ENCODE measurements at regions not wholly inside any gene's neighbourhood (a gene's known extent, or its start where the extent isn't known, plus 50 kb on each side); places are given as distances from the start of the nearest gene placed in this dataset.

DNA sequence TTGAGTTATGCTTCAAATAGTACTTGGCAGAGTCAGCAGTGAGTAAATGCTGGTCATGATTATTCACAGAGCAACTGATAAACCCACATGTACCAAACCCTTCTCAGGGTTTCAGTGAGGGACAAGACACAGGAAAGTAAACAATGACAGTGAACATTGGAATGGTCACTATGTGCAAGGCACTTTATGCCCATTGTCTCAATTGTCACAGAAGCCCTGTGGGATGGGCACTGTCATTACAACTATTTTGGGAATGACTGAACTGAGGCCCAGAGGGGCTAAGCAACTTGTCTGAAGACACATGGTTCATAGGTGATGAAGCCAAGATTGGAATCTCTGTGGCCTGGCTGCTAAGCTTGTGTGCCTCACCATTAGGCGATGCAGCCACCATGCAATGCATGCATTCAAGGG lies 238.5 kb downstream of the RBM19 start:
- Histone ChIP-seq H3K9me3 (no peaks in the 10 kb centered on the region), H3K4me1 (no peaks in the 10 kb centered on the region), H3K36me3 (no peaks in the 10 kb centered on the region), H3K4me3 (no peak overlapping the region), H3K27ac (no peak overlapping the region), H3K27me3 (peaks cover 0 to 87% (median 0%) of the 10 kb centered on the region in 4 donors)
- no CpG with 5 or more reads among the region's 1 CpG for WGBS, 2 donors
- intact Hi-C loops (cut with DNase I) = no loop called here
- DNase-seq = no peak
- TF ChIP-seq, protein P1, sequence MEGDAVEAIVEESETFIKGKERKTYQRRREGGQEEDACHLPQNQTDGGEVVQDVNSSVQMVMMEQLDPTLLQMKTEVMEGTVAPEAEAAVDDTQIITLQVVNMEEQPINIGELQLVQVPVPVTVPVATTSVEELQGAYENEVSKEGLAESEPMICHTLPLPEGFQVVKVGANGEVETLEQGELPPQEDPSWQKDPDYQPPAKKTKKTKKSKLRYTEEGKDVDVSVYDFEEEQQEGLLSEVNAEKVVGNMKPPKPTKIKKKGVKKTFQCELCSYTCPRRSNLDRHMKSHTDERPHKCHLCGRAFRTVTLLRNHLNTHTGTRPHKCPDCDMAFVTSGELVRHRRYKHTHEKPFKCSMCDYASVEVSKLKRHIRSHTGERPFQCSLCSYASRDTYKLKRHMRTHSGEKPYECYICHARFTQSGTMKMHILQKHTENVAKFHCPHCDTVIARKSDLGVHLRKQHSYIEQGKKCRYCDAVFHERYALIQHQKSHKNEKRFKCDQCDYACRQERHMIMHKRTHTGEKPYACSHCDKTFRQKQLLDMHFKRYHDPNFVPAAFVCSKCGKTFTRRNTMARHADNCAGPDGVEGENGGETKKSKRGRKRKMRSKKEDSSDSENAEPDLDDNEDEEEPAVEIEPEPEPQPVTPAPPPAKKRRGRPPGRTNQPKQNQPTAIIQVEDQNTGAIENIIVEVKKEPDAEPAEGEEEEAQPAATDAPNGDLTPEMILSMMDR (IDR thresholded peaks at IDR 0.05) = no peak

DNA sequence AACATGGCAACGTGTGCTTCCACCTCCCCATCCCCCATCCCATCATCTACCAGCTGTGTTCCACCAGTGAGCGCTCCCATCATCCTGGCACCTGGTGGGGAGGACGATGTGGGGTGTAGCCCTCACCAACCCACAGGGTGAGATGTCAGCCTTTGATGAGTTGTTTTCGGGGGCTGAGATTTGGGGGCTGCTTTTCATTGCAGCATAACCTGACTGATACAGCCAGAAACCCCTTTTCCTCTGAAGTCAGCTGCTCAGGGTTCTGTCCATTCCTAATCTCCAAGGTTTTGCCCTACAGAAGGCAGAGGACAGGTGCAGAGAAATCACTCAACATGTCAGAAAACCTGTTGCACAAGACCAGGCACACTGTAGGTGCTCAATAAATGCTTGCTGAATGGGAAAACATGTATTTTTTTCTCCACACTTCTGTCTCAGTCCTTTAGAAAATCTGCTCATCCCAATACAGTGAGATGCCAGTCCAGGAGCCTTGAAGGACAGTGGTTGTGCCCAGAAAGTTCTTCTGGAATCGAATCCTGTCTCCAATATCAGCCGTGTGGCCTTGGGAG lies 239.8 kb downstream of the RBM19 start:
- TF ChIP-seq, protein P1 (IDR thresholded peaks at IDR 0.05) = no peak
- no peak for TF ChIP-seq POLR2A (IDR thresholded peaks at IDR 0.05)
- no peak overlapping the region for H3K27ac ChIP-seq
- H3K36me3 ChIP-seq = no peaks in the 10 kb centered on the region
- DNase-seq = no peak
- no peaks in the 10 kb centered on the region for H3K9me3 ChIP-seq
- 59 to 91% methylated on average over 2 to 6 of the region's 6 CpGs for WGBS, 2 donors
- H3K4me1 ChIP-seq = no peaks in the 10 kb centered on the region
- no peak overlapping the region for H3K4me3 ChIP-seq
- intact Hi-C loops (cut with DNase I) = no loop called here
- H3K27me3 ChIP-seq = peaks cover 0 to 86% (median 0%) of the 10 kb centered on the region in 4 donors

DNA sequence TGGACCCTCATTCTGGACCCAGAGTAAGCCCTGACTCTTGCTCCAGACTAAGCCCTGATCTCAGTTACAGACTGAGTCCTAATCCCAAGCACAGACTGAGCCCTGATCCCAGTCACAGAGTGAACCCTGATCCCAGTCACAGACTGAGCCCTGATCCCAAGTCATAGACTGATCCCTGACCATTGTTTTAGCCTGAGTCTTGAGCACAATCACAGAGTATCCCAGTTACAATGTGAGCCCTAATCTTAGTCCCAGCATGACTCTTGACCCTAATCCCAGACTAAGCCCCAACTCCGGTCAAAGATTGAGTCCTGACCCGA lies 240.6 kb downstream of the RBM19 start:
- H3K27ac ChIP-seq = no peak overlapping the region
- H3K36me3 ChIP-seq = no peaks in the 10 kb centered on the region
- H3K9me3 ChIP-seq = no peaks in the 10 kb centered on the region
- 79 to 86% methylated on average over 2 of the region's 2 CpGs for WGBS, 2 donors
- DNase-seq = no peak
- no peaks in the 10 kb centered on the region for H3K4me1 ChIP-seq
- no peak overlapping the region for H3K4me3 ChIP-seq
- peaks cover 0 to 81% (median 0%) of the 10 kb centered on the region in 4 donors for H3K27me3 ChIP-seq
- intact Hi-C loops (cut with DNase I) = no loop called here
- no peak for TF ChIP-seq POLR2A (IDR thresholded peaks at IDR 0.05)
- TF ChIP-seq, protein P1 (IDR thresholded peaks at IDR 0.05) = no peak

DNA sequence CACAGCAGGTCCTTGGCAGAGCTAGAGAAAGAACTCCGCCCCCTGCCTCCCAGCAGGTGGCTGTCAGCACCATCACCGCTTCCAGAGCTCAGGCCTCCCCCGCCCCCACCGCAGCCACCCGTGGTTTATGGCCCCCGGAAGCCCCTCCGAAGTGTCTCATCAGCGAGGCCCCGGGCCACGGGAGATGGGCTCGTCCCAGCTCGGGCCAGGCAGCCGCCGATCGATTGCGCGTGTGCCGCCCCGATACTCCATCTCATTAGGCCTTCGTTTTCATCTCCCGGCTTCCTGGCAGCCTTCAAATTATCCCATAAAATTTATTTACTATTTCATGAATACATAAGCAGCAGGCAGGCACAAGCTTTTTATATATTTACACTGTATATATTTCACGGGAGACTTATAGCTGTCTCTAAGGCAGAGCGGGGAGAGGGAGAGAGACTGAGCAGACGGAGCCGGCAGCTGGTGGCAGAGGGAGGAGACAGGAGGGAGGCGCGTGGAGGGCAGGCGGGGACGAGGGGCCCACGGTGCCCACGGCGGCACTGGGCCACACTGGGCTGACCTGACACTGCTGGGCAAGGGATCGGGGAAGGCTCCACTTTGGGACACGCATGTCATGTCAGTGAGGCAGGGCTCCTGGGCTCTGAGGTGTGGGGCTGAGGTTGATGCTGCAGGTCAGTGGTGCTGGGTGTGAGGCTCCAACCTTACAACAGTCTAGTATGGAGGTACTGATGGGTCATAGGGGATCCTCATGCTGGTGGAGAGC lies 241.2 kb downstream of the RBM19 start:
- Histone ChIP-seq H3K27me3 (peaks cover 0 to 82% (median 0%) of the 10 kb centered on the region in 4 donors), H3K9me3 (no peaks in the 10 kb centered on the region), H3K4me1 (no peaks in the 10 kb centered on the region), H3K27ac (no peak overlapping the region), H3K4me3 (no peak overlapping the region), H3K36me3 (no peaks in the 10 kb centered on the region)
- intact Hi-C loops (cut with DNase I) = no loop called here
- no peak for DNase-seq
- TF ChIP-seq, protein P1 (IDR thresholded peaks at IDR 0.05) = no peak
- no peak for TF ChIP-seq POLR2A (IDR thresholded peaks at IDR 0.05)
- WGBS, 2 donors = 70 to 83% methylated on average over 17 to 32 of the region's 34 CpGs

DNA sequence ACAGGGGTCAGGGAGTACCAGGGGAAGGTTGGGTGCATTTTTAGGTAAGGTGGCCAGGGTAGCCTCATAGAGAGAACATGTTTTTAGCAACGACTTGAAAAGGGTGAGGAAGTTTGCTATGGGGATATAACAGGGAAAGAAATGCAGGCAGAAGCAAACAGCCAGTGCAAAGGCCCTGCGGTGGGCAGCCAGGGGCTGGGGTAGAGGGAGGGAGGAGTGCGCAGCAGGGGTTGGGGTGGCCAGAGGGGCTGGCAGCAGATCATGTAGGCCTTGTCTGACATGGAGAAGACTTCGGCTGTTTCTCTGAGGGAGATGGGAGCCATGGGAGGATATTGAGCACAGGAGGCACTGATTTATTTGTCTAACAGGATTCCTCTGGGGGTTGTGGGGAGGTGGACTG lies 242.5 kb downstream of the RBM19 start:
- no peak overlapping the region for H3K27ac ChIP-seq
- no peak for DNase-seq
- no peaks in the 10 kb centered on the region for H3K36me3 ChIP-seq
- intact Hi-C loops (cut with DNase I) = no loop called here
- H3K27me3 ChIP-seq = peaks cover 0 to 81% (median 0%) of the 10 kb centered on the region in 4 donors
- no peaks in the 10 kb centered on the region for H3K4me1 ChIP-seq
- no peak overlapping the region for H3K4me3 ChIP-seq
- no peaks in the 10 kb centered on the region for H3K9me3 ChIP-seq
- TF ChIP-seq POLR2A (IDR thresholded peaks at IDR 0.05) = no peak
- TF ChIP-seq, protein P1 (IDR thresholded peaks at IDR 0.05) = no peak
- WGBS, 2 donors = 77 to 87% methylated on average over 4 of the region's 4 CpGs
